ENCODE measurements at regions not wholly inside any gene's neighbourhood (a gene's known extent, or its start where the extent isn't known, plus 50 kb on each side); places are given as distances from the start of the nearest gene placed in this dataset.

DNA sequence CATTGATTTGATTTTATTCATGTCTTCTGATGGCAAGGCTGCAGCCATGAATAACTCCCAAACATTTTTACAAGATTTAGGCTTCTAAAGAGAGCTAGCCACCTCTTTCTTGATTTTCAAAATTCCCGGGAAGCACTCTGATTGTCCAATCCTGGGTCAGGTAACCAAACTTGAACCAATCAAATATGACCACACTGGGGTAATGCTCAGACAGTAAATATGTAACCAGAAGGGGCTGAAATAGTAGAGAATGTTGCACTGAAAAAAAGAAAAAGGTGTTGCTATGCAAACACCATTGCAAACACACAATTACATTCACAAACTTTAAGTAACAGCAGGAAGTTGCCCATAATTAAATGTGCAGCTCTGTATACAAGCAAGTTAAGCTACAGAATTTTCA lies 112.9 kb upstream of the IQCM start:
- TF ChIP-seq, protein P1, sequence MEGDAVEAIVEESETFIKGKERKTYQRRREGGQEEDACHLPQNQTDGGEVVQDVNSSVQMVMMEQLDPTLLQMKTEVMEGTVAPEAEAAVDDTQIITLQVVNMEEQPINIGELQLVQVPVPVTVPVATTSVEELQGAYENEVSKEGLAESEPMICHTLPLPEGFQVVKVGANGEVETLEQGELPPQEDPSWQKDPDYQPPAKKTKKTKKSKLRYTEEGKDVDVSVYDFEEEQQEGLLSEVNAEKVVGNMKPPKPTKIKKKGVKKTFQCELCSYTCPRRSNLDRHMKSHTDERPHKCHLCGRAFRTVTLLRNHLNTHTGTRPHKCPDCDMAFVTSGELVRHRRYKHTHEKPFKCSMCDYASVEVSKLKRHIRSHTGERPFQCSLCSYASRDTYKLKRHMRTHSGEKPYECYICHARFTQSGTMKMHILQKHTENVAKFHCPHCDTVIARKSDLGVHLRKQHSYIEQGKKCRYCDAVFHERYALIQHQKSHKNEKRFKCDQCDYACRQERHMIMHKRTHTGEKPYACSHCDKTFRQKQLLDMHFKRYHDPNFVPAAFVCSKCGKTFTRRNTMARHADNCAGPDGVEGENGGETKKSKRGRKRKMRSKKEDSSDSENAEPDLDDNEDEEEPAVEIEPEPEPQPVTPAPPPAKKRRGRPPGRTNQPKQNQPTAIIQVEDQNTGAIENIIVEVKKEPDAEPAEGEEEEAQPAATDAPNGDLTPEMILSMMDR (IDR thresholded peaks at IDR 0.05) = no peak
- TF ChIP-seq ZFX (IDR thresholded peaks at IDR 0.05; ENCODE audit: borderline replicate concordance) = no peak

All from 22Rv1 (cell line).